Dendritic cell treated with granulocyte-macrophage colony-stimulating factor and Interleukin-4, amounts not matched to agents 40 ng/mL and 50 ng/mL, for 4 days (primary cell): ENCODE measurements at regions not wholly inside any gene's neighbourhood (a gene's known extent, or its start where the extent isn't known, plus 50 kb on each side); places are given as distances from the start of the nearest gene placed in this dataset.
"Not testable (repeated sequence)": the region's sequence is repeated elsewhere in the genome, so short reads cannot be mapped to it uniquely, and the experiment has no call there.

ENCODE experiments used
- H3K27ac Mint-ChIP-seq: one replicate; pipeline ENCODE4 v1.8.0; 2022; ENCODE audit warnings: mild to moderate bottlenecking, mixed read lengths
- H3K27me3 Mint-ChIP-seq: one replicate; pipeline ENCODE4 v1.8.0; 2022; ENCODE audit warnings: mild to moderate bottlenecking, mixed read lengths
- H3K36me3 Mint-ChIP-seq: one replicate; pipeline ENCODE4 v1.8.0; 2022; ENCODE audit warnings: low read depth, mixed read lengths
- H3K4me1 Mint-ChIP-seq: one replicate; pipeline ENCODE4 v1.8.0; 2022; ENCODE audit warnings: low read depth, mixed read lengths
- H3K4me3 Mint-ChIP-seq: one replicate; pipeline ENCODE4 v1.8.0; 2022; ENCODE audit warnings: mild to moderate bottlenecking, moderate library complexity, mixed read lengths
- H3K9me3 Mint-ChIP-seq: one replicate; pipeline ENCODE4 v1.8.0; 2022; ENCODE audit warnings: mixed read lengths
- intact Hi-C: fragments of 100-400 bp; cut with micrococcal nuclease; formaldehyde crosslinking; loops from one replicate; pipeline ENCODE4 v1.15.0; 2022

DNA sequence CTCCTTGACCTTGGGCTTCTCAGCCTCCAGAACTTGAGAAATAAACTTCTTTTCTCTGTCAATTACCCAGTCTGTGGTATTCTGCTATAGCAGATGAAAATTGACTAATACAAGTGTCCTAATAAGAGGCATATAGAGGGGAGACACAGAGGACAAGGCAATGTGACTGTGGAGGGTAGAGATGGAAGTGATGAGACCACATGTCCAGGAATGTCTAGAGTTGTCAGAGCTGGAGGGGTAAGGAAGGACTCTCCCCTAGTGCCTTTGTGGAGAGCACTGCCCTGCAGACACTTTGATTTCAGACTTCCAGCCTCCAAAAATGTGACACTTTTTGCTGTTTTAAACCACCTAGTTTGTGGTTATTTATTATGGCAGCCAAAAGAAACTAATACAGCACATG, 74.4 kb downstream of the ACKR3 start:
- Mint-ChIP-seq H3K36me3 (no peaks in the 10 kb centered on the region), H3K27ac (no peak overlapping the region)

DNA sequence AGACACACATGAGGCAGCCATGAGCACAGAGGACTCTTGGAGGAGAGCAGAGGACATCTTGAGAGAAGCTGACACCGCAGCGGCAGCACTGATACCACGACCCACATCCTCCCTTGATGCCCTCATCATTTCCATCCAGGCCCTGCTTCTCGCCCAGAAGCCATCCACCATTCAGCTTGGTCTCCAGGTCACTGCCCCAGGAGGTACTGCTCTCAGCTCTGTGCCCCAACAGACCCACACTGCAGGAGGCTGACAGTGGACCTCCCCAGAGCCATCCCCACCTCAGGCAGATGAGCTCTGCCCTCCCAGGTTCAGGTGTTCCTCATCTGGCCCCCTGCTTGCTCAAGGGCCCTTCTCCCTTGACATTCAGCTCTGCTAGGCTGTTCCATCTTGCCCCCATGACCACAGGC, 74.9 kb downstream of the ACKR3 start:
- no peaks in the 10 kb centered on the region for H3K4me1 Mint-ChIP-seq

More for the DNA sequence above, 74.4 kb downstream of the ACKR3 start:
- intact Hi-C loops: no loop called here
- Mint-ChIP-seq H3K9me3 (peaks cover 27% of the 10 kb centered on the region), H3K4me3 (no peak overlapping the region), H3K27me3 (peaks cover 51% of the 10 kb centered on the region), H3K4me1 (no peaks in the 10 kb centered on the region)

DNA sequence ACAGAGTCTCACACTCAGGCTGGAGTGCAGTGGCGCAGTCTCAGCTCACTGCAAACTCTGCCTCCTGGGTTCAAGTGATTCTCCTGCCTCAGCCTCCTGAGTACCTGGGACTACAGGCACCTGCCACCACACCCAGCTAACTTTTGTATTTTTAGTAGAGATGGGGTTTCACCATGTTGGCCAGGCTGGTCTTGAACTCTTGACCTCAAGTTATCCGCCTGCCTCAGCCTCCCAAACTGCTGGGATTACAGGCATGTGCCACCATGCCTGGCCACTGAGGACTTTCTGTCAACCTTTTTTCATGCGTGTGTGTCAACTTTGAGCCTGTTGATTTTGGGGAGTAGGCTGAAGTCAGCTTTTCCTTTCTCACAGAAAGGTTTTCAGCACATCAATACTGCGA, 75.5 kb downstream of the ACKR3 start:
- Mint-ChIP-seq H3K9me3 (peaks cover 34% of the 10 kb centered on the region), H3K27me3 (peaks cover 57% of the 10 kb centered on the region)
- H3K36me3 Mint-ChIP-seq, H3K4me1 Mint-ChIP-seq, H3K4me3 Mint-ChIP-seq, H3K27ac Mint-ChIP-seq, intact Hi-C loops: not testable (repeated sequence)

More for the DNA sequence above, 74.9 kb downstream of the ACKR3 start:
- no peaks in the 10 kb centered on the region for H3K36me3 Mint-ChIP-seq
- H3K4me3 Mint-ChIP-seq: no peak overlapping the region
- no peak overlapping the region for H3K27ac Mint-ChIP-seq
- H3K9me3 Mint-ChIP-seq: peaks cover 28% of the 10 kb centered on the region
- H3K27me3 Mint-ChIP-seq: peaks cover 51% of the 10 kb centered on the region
- intact Hi-C loops: no loop called here

DNA sequence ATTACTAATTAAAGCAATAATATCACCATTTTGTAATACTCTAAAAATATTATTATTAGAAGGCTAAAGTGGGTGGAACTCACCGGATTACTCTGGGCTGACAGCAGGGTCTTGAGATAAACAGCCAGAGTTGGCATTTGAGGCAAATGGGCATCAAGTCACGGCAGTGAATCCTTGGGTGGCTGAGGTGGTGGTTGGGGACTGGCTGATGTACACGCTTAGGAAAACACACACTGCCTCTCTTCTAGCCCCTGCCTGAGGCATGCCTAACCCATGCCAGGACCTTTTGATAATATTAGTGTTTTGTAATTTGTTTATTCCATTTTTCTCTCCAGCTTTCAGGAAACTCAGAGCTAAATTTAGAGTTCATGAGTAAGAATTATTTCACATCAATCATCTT, 76.8 kb downstream of the ACKR3 start:
- Mint-ChIP-seq H3K27ac (no peak overlapping the region), H3K27me3 (peaks cover 57% of the 10 kb centered on the region), H3K9me3 (peaks cover 26% of the 10 kb centered on the region), H3K4me3 (no peak overlapping the region), H3K4me1 (no peaks in the 10 kb centered on the region), H3K36me3 (no peaks in the 10 kb centered on the region)
- intact Hi-C loops: no loop called here

DNA sequence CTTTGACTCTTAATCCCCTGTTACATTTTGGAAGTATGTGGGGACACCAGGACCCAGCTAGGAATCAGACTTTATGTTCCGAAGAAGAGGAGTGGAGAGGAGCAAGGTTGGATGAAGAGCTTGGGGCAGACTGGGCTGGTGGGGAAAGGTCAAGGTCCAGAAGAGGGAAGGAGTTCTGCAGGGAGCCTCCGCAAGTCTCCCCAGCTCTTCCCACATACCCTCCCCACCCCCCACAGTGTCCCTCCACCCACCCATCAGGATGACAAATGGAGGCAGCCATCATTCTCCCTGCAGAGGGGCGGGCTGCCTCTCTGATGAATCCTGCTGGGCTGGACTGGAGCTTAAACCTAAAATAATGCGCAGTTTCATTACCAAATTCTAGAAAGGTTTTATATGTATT, 77.2 kb downstream of the ACKR3 start:
- H3K27ac Mint-ChIP-seq: no peak overlapping the region
- no peaks in the 10 kb centered on the region for H3K4me1 Mint-ChIP-seq
- intact Hi-C loops: no loop called here
- H3K27me3 Mint-ChIP-seq: peaks cover 56% of the 10 kb centered on the region
- H3K36me3 Mint-ChIP-seq: no peaks in the 10 kb centered on the region
- no peak overlapping the region for H3K4me3 Mint-ChIP-seq
- peaks cover 22% of the 10 kb centered on the region for H3K9me3 Mint-ChIP-seq

DNA sequence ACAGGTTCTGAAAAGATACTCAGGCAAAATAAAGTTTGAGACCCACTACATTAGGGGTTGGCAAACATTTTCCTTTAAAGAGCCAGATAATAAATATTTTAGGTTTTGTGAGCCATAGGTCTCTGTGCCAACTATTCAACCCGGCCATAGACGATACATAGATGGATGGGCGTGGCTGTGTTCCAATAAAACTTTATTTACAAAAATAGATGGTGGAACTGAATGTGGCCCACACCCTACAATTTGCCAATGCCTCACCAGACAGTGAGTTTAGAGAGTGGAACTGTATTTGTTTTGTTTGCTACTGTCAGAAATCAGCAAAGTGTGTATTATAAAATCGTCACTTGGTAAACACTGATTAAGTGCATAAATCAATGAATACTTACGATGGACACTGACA, 78.0 kb downstream of the ACKR3 start:
- H3K4me1 Mint-ChIP-seq: no peaks in the 10 kb centered on the region
- H3K36me3 Mint-ChIP-seq: no peaks in the 10 kb centered on the region
- peaks cover 52% of the 10 kb centered on the region for H3K27me3 Mint-ChIP-seq
- intact Hi-C loops: no loop called here
- H3K27ac Mint-ChIP-seq: no peak overlapping the region
- peaks cover 15% of the 10 kb centered on the region for H3K9me3 Mint-ChIP-seq
- H3K4me3 Mint-ChIP-seq: no peak overlapping the region

DNA sequence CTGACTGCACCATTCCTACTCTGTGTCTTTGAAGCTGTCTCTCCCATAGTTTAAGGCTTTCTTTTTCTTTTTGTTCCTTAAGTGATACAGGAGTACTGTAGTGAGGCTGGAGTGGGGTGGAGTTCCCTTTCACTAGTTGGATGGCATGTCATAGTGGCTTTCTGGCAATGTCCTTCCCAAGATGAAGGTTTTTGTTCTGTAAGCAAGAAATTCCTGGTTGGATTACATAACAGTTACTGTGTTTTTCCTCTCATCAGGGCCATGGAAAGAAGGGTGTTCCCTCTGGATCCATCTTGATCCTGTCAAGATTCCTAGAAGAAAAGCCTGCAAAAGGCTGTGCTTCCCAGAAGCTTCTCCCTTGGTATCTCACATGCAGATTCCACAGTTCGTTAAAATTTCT, 84.2 kb downstream of the ACKR3 start:
- peaks cover 56% of the 10 kb centered on the region for H3K27me3 Mint-ChIP-seq
- no peaks in the 10 kb centered on the region for H3K4me1 Mint-ChIP-seq
- intact Hi-C loops: no loop called here
- no peak overlapping the region for H3K4me3 Mint-ChIP-seq
- H3K27ac Mint-ChIP-seq: no peak overlapping the region
- H3K36me3 Mint-ChIP-seq: no peaks in the 10 kb centered on the region
- peaks cover 12% of the 10 kb centered on the region for H3K9me3 Mint-ChIP-seq

DNA sequence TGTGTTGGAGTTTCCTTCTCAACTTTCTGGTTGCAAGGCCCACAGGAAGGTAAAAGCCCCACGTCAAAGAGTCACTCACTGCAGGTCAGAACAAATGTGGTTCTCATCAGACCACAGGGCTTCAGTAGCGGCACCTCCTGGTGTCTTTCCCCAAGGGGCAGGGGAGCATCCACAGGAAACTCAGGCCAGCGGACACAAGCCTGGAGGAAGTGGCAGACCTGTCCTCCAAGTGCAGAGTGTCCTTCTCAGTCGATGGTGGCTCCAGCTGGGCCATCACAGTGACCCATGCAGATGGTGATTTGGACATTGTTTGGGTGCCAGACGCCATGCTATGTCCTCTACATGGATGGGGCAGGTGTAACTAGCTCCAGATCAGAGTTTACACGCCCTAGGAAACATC, 84.9 kb downstream of the ACKR3 start:
- no peak overlapping the region for H3K27ac Mint-ChIP-seq
- no peaks in the 10 kb centered on the region for H3K4me1 Mint-ChIP-seq
- peaks cover 62% of the 10 kb centered on the region for H3K27me3 Mint-ChIP-seq

DNA sequence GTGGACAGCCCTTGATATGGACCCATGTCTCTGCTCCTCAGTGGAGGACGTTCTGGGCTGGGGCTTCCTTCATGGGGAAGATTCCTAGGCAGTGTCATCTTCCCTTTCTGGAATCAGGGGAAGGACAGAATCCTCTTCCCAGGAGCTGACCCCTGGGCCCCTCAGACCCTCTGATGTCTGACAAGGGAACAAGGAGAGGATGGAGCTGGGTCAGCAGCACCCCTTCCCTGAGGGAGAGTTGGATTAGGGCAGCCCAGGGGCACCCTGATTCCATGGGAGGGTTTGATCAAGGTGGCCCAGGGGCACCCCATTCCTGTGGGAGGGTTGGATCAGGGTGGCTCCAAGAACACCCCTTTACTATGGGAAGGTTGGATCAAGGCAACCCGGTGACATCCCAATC, 86.5 kb downstream of the ACKR3 start:
- intact Hi-C loops: no loop called here
- no peaks in the 10 kb centered on the region for H3K9me3 Mint-ChIP-seq
- H3K27ac Mint-ChIP-seq: no peak overlapping the region
- H3K4me1 Mint-ChIP-seq: no peaks in the 10 kb centered on the region
- peaks cover 57% of the 10 kb centered on the region for H3K27me3 Mint-ChIP-seq
- H3K4me3 Mint-ChIP-seq: no peak overlapping the region
- no peaks in the 10 kb centered on the region for H3K36me3 Mint-ChIP-seq

More for the DNA sequence above, 84.9 kb downstream of the ACKR3 start:
- no peaks in the 10 kb centered on the region for H3K36me3 Mint-ChIP-seq
- H3K4me3 Mint-ChIP-seq: no peak overlapping the region
- intact Hi-C loops: no loop called here
- peaks cover 11% of the 10 kb centered on the region for H3K9me3 Mint-ChIP-seq

DNA sequence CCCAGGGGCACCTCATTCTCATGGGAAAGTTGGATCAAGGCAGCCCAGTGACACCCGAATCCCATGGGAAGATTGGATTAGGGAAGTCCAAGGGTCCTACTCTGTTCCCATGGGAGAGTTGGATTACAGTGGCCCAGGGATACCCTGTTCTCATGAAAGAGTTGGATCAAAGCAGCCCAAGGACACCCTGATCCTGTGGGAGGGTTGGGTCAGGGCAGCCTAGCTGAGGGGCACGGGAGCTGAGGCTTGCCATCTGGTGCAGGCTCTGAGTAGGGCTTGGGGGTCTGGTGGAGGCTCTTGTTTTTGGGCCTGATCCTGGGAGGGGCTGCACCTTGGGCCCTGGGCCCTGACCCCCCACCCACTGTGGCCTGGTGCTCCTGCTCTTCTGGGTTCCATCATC, 87.1 kb downstream of the ACKR3 start:
- no peaks in the 10 kb centered on the region for H3K4me1 Mint-ChIP-seq
- peaks cover 60% of the 10 kb centered on the region for H3K27me3 Mint-ChIP-seq
- no peaks in the 10 kb centered on the region for H3K36me3 Mint-ChIP-seq
- intact Hi-C loops: no loop called here
- no peaks in the 10 kb centered on the region for H3K9me3 Mint-ChIP-seq
- H3K27ac Mint-ChIP-seq: no peak overlapping the region
- H3K4me3 Mint-ChIP-seq: no peak overlapping the region

DNA sequence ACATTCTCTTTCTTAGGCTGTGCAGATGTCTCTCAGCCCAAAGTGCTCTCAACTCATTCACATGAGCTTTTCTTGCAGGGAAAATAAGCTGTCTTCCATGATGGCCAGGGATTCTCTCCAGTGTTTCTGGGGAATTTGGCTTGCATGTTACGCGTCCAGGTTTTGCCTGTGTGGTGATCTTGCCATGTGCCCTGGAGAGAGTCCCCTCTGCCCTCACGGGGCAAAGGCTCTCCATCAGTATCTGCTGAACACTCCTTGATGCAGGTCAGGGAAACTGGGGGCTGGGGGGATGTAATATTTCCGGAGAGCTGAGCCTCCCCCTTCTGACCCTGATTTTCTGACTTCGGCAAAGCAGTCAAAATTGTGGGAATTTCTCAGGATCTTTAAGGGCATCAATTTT, 87.6 kb downstream of the ACKR3 start:
- no peaks in the 10 kb centered on the region for H3K4me1 Mint-ChIP-seq
- H3K27ac Mint-ChIP-seq: no peak overlapping the region
- H3K27me3 Mint-ChIP-seq: peaks cover 59% of the 10 kb centered on the region
- intact Hi-C loops: no loop called here
- no peaks in the 10 kb centered on the region for H3K9me3 Mint-ChIP-seq
- no peak overlapping the region for H3K4me3 Mint-ChIP-seq
- H3K36me3 Mint-ChIP-seq: no peaks in the 10 kb centered on the region

DNA sequence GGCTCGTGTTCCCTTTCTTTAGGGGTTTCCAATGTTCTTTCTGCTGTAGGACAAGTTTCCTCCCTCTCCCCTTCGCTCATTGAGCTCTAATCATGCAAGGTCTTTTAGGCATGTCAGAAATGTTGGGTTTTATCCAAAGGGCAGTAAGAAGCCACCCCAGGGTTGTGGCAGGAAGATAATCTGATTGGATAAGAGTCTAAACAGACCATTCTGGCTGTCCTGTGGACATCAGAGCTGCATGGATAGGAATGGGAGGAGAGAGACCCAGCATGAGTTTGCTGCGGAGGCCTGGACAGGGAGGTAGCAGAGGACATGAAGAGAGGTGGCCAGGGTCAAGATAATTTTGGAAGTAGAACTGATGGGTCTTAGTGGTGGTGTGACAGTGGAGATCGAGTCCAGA, 88.2 kb downstream of the ACKR3 start:
- Mint-ChIP-seq H3K4me3 (no peak overlapping the region), H3K27ac (no peak overlapping the region), H3K27me3 (peaks cover 64% of the 10 kb centered on the region), H3K9me3 (no peaks in the 10 kb centered on the region), H3K36me3 (no peaks in the 10 kb centered on the region), H3K4me1 (no peaks in the 10 kb centered on the region)
- intact Hi-C loops: no loop called here

DNA sequence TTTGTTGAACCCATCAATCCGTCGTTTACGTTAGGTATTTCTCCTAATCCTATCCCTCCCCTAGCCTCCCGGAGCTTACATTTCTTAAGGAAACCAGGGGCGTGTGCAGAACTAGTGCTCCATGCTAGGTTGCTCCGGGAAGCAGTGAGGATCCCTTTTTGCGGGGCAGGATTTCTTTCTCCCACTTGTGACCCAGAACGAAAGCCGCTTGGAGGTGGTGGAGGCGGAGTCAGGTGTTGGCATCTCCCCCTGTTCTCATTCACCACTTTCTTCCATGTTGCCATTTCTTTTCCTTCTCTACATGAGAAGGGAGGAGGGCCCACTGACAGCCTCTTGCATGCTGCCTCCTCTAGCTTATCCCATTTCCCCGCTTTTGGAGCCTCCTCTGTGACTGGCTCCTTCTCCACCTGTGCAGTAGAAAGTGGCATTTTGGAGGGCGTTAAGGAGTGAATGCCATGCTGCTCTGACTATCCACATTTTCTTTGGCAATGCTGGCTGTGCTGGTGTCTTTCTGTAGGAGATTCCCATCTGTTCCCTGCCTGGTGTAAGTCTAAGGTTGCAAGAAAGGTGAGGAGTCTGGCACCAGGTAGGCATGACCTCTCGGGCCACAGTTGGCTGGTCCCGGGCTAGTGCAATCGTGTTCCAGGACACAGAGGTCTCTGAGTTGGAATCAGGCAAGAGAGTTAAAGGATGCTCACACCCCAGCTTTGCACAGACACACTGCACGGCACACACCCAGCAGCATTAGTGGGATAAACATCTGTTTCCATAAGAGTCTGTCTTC, 89.5 kb downstream of the ACKR3 start:
- Mint-ChIP-seq H3K4me3 (no peak overlapping the region), H3K4me1 (no peaks in the 10 kb centered on the region), H3K27ac (no peak overlapping the region), H3K36me3 (no peaks in the 10 kb centered on the region), H3K9me3 (no peaks in the 10 kb centered on the region), H3K27me3 (peaks cover 67% of the 10 kb centered on the region)
- intact Hi-C loops: no loop called here

DNA sequence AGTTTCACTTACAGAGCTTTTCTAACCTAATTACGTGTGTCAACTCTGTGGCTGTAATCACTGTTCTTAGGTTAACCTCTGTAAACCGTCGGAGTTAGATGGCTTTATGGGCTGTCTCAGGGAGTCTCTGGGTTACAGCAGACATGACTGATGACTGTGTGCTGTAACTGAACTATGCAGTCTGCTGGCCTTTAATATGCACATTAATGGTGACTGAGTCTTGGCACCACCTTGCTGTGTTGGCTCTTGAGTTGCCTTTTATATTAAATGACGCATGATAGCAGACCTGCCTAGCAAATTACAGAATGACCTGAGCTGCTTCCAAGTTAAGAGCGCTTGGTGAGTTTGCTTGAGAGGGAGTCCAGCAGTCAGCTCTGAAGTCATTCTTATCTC, 90.1 kb downstream of the ACKR3 start:
- Mint-ChIP-seq H3K4me1 (no peaks in the 10 kb centered on the region), H3K27me3 (peaks cover 63% of the 10 kb centered on the region), H3K27ac (no peak overlapping the region), H3K4me3 (no peak overlapping the region), H3K36me3 (no peaks in the 10 kb centered on the region), H3K9me3 (no peaks in the 10 kb centered on the region)
- intact Hi-C loops: no loop called here
